SK-N-SH treated with all-trans-retinoic acid at 6 μM for 48 hours (cell line): ENCODE measurements at regions not wholly inside any gene's neighbourhood (a gene's known extent, or its start where the extent isn't known, plus 50 kb on each side); places are given as distances from the start of the nearest gene placed in this dataset.
A peak's percentile ranks its signal among the peaks of the same experiment; 100 is the strongest.

Experiments used
- ATAC-seq: fragments of 200-7000 bp; cut with Tn5 transposase; 3 replicates; pipeline ENCODE4 v1.9.1; 2020; ENCODE audit warnings: mild to moderate bottlenecking, moderate library complexity
- ARNTL ChIP-seq: fragments of 450-650 bp; formaldehyde crosslinking; IDR thresholded peaks from 2 replicates; pipeline ENCODE4 v1.5.0; 2020; ENCODE audit warnings: low read depth, mild to moderate bottlenecking, moderate library complexity, borderline replicate concordance
- BACH2 ChIP-seq: fragments of 250-450 bp; sonication (Bioruptor Pico); IDR thresholded peaks from 2 replicates; pipeline ENCODE4 v1.9.0; 2021; ENCODE audit warnings: mild to moderate bottlenecking, borderline replicate concordance
- CSDC2 ChIP-seq: fragments of 250-450 bp; sonication (Bioruptor Pico); IDR thresholded peaks from 2 replicates; pipeline ENCODE4 v1.5.0; 2020; ENCODE audit warnings: mild to moderate bottlenecking, moderate library complexity
- ESRRG ChIP-seq: fragments of 250-450 bp; sonication (Bioruptor Pico); IDR thresholded peaks from 2 replicates; pipeline ENCODE4 v1.6.1; 2021; ENCODE audit warnings: mild to moderate bottlenecking
- GLIS3 ChIP-seq: fragments of 250-450 bp; sonication (Bioruptor Pico); IDR thresholded peaks from 2 replicates; pipeline ENCODE4 v1.5.0; 2020; ENCODE audit warnings: mild to moderate bottlenecking, moderate library complexity
- ISL1 ChIP-seq: fragments of 250-450 bp; sonication (Bioruptor Pico); IDR thresholded peaks from 2 replicates; pipeline ENCODE4 v2.1.2; 2022; ENCODE audit warnings: mild to moderate bottlenecking, moderate library complexity
- OSR1 ChIP-seq: fragments of 250-450 bp; sonication (Bioruptor Pico); IDR thresholded peaks from 2 replicates; pipeline ENCODE4 v1.8.0; 2022; ENCODE audit warnings: moderate library complexity, mild to moderate bottlenecking, inconsistent platforms
- PPARA ChIP-seq: fragments of 250-450 bp; sonication (Bioruptor Pico); IDR thresholded peaks from 2 replicates; pipeline ENCODE4 v1.5.0; 2020; ENCODE audit warnings: mild to moderate bottlenecking, borderline replicate concordance
- RARB ChIP-seq: fragments of 250-450 bp; sonication (Bioruptor Pico); IDR thresholded peaks from 2 replicates; pipeline ENCODE4 v1.8.0; 2021; ENCODE audit warnings: mild to moderate bottlenecking, moderate library complexity
- SNAI2 ChIP-seq: fragments of 250-450 bp; sonication (Bioruptor Pico); IDR thresholded peaks from 2 replicates; pipeline ENCODE4 v1.5.0; 2020; ENCODE audit warnings: mild to moderate bottlenecking, moderate library complexity
- TCF4 ChIP-seq: fragments of 250-450 bp; sonication (Bioruptor Pico); IDR thresholded peaks from 2 replicates; pipeline ENCODE4 v1.8.0; 2021; ENCODE audit warnings: mild to moderate bottlenecking, moderate library complexity, borderline replicate concordance
- TOX ChIP-seq: fragments of 250-450 bp; sonication (Bioruptor Pico); IDR thresholded peaks from 2 replicates; pipeline ENCODE4 v1.8.0; 2021; ENCODE audit warnings: mild to moderate bottlenecking, moderate library complexity, borderline replicate concordance
- ZFP3 ChIP-seq: fragments of 250-450 bp; sonication (Bioruptor Pico); IDR thresholded peaks from 2 replicates; pipeline ENCODE4 v1.5.0; 2020; ENCODE audit warnings: mild to moderate bottlenecking, moderate library complexity
- ZNF565 ChIP-seq: fragments of 450-650 bp; formaldehyde crosslinking; conservative IDR thresholded peaks from 2 replicates; pipeline ENCODE4 v1.5.0; 2020; ENCODE audit warnings: low read depth, mild to moderate bottlenecking, moderate library complexity
- TF ChIP-seq, protein P1 (sequence below): fragments of 250-450 bp; sonication (Bioruptor Pico); IDR thresholded peaks from 2 replicates; pipeline ENCODE4 v1.5.1; 2020; ENCODE audit warnings: low read depth, mild to moderate bottlenecking, moderate library complexity
- TF ChIP-seq, protein P2 (sequence below): fragments of 250-450 bp; sonication (Bioruptor Pico); IDR thresholded peaks from 2 replicates; pipeline ENCODE4 v1.5.0; 2020; ENCODE audit warnings: mild to moderate bottlenecking, moderate library complexity
- TF ChIP-seq, protein P3 (sequence below): fragments of 250-450 bp; sonication (Bioruptor Pico); IDR thresholded peaks from 2 replicates; pipeline ENCODE4 v1.5.1; 2021; ENCODE audit warnings: mild to moderate bottlenecking, moderate library complexity
- TF ChIP-seq, protein P4 (sequence below): fragments of 250-450 bp; sonication (Bioruptor Pico); IDR thresholded peaks from 2 replicates; pipeline ENCODE4 v1.8.0; 2021; ENCODE audit warnings: low read depth, mild to moderate bottlenecking, moderate library complexity, borderline replicate concordance
- TF ChIP-seq, protein P5 (sequence below): fragments of 250-450 bp; sonication (Bioruptor Pico); IDR thresholded peaks from 2 replicates; pipeline ENCODE4 v1.8.0; 2020; ENCODE audit warnings: mild to moderate bottlenecking, moderate library complexity, borderline replicate concordance

DNA sequence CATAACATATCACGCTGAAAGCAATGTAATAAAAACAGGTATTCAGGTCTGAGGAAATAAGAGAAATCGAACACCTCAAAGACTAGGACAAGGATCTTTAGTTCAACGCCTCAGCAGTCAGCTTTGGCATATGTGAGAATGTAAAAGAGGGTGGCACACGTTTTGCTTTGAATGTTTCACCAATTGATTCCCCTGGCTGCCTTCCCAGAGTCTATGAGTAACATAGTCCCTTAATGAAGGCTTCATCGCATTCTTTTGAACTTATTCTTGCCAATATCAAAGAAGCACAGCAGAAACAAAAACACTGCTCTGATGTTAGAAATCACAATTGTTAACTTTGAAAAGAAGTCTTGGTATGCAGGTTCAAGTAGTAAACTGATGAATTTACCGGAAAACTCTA lies 764.8 kb downstream of the ADGRL2 start:
- TF ChIP-seq ZNF565 (CRISPR knock-in tag) (no peak), ZFP3 (CRISPR knock-in tag) (no peak), ESRRG (no peak), GLIS3 (CRISPR knock-in tag) (no peak), ARNTL (CRISPR knock-in tag) (no peak), PPARA (no peak), CSDC2 (CRISPR knock-in tag) (no peak), SNAI2 (no peak), BACH2 (CRISPR knock-in tag) (no peak), OSR1 (CRISPR knock-in tag) (no peak), TOX (no peak), RARB (CRISPR knock-in tag) (no peak), ISL1 (CRISPR knock-in tag) (no peak), TCF4 (no peak)
- TF ChIP-seq, protein P1, sequence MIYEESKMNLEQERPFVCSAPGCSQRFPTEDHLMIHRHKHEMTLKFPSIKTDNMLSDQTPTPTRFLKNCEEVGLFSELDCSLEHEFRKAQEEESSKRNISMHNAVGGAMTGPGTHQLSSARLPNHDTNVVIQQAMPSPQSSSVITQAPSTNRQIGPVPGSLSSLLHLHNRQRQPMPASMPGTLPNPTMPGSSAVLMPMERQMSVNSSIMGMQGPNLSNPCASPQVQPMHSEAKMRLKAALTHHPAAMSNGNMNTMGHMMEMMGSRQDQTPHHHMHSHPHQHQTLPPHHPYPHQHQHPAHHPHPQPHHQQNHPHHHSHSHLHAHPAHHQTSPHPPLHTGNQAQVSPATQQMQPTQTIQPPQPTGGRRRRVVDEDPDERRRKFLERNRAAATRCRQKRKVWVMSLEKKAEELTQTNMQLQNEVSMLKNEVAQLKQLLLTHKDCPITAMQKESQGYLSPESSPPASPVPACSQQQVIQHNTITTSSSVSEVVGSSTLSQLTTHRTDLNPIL (CRISPR knock-in tag), result no peak
- TF ChIP-seq, protein P2, sequence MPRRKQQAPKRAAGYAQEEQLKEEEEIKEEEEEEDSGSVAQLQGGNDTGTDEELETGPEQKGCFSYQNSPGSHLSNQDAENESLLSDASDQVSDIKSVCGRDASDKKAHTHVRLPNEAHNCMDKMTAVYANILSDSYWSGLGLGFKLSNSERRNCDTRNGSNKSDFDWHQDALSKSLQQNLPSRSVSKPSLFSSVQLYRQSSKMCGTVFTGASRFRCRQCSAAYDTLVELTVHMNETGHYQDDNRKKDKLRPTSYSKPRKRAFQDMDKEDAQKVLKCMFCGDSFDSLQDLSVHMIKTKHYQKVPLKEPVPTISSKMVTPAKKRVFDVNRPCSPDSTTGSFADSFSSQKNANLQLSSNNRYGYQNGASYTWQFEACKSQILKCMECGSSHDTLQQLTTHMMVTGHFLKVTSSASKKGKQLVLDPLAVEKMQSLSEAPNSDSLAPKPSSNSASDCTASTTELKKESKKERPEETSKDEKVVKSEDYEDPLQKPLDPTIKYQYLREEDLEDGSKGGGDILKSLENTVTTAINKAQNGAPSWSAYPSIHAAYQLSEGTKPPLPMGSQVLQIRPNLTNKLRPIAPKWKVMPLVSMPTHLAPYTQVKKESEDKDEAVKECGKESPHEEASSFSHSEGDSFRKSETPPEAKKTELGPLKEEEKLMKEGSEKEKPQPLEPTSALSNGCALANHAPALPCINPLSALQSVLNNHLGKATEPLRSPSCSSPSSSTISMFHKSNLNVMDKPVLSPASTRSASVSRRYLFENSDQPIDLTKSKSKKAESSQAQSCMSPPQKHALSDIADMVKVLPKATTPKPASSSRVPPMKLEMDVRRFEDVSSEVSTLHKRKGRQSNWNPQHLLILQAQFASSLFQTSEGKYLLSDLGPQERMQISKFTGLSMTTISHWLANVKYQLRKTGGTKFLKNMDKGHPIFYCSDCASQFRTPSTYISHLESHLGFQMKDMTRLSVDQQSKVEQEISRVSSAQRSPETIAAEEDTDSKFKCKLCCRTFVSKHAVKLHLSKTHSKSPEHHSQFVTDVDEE (CRISPR knock-in tag), result no peak
- TF ChIP-seq, protein P3, sequence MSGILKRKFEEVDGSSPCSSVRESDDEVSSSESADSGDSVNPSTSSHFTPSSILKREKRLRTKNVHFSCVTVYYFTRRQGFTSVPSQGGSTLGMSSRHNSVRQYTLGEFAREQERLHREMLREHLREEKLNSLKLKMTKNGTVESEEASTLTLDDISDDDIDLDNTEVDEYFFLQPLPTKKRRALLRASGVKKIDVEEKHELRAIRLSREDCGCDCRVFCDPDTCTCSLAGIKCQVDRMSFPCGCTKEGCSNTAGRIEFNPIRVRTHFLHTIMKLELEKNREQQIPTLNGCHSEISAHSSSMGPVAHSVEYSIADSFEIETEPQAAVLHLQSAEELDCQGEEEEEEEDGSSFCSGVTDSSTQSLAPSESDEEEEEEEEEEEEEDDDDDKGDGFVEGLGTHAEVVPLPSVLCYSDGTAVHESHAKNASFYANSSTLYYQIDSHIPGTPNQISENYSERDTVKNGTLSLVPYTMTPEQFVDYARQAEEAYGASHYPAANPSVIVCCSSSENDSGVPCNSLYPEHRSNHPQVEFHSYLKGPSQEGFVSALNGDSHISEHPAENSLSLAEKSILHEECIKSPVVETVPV, result no peak
- TF ChIP-seq, protein P4, sequence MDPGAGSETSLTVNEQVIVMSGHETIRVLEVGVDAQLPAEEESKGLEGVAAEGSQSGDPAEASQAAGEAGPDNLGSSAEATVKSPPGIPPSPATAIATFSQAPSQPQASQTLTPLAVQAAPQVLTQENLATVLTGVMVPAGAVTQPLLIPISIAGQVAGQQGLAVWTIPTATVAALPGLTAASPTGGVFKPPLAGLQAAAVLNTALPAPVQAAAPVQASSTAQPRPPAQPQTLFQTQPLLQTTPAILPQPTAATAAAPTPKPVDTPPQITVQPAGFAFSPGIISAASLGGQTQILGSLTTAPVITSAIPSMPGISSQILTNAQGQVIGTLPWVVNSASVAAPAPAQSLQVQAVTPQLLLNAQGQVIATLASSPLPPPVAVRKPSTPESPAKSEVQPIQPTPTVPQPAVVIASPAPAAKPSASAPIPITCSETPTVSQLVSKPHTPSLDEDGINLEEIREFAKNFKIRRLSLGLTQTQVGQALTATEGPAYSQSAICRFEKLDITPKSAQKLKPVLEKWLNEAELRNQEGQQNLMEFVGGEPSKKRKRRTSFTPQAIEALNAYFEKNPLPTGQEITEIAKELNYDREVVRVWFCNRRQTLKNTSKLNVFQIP (CRISPR knock-in tag), result no peak
- TF ChIP-seq, protein P5, sequence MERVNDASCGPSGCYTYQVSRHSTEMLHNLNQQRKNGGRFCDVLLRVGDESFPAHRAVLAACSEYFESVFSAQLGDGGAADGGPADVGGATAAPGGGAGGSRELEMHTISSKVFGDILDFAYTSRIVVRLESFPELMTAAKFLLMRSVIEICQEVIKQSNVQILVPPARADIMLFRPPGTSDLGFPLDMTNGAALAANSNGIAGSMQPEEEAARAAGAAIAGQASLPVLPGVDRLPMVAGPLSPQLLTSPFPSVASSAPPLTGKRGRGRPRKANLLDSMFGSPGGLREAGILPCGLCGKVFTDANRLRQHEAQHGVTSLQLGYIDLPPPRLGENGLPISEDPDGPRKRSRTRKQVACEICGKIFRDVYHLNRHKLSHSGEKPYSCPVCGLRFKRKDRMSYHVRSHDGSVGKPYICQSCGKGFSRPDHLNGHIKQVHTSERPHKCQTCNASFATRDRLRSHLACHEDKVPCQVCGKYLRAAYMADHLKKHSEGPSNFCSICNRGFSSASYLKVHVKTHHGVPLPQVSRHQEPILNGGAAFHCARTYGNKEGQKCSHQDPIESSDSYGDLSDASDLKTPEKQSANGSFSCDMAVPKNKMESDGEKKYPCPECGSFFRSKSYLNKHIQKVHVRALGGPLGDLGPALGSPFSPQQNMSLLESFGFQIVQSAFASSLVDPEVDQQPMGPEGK (CRISPR knock-in tag), result no peak
- ATAC-seq, result peak; percentile 79

DNA sequence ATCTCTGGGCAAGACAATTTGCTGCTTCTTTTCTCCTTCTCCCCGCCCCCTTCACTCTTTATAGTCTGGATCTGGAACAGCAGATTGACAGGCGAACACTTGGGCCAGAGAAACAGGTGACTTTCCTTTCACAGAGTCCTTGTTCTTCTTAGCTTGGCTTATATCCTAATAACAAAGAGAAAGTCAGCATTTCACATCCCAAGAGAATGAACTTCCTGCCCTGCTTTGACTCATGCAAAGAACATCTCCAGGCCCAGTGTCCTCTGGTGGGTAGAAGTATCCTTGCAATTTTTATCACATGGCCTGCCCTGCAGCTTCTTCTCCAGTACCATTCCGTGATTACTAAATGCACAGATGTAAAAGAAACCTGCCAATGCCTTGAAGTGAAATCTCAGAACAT lies 764.4 kb downstream of the ADGRL2 start:
- ATAC-seq, result peak; percentile 100
- TF ChIP-seq ISL1 (CRISPR knock-in tag) (peak; percentile 2; the same call in 1 of the 2 replicates), ARNTL (CRISPR knock-in tag) (no peak)

DNA sequence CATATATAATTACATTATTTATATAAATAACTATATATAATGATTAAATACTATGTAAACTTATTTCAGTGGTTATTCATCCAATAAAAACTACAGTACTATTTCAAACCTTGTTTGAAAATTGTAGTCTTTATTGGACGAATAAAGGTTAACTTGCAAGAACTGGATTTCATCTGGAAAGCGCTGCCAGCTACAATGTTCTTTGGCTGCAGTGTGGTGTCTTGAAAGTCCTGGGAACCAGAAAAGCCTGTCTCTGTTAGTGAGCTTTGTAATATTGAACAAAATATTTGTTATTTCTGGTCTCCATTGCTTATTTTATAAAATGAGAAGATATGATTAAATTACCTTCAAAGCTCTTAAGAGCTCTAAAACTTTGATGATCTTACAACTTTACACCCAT lies 763.6 kb downstream of the ADGRL2 start:
- no peak for TF ChIP-seq PPARA
- TF ChIP-seq, protein P2 (CRISPR knock-in tag), result no peak
- TF ChIP-seq, protein P4 (CRISPR knock-in tag), result no peak
- TF ChIP-seq, protein P3, result no peak
- no peak for TF ChIP-seq GLIS3 (CRISPR knock-in tag)
- TF ChIP-seq BACH2 (CRISPR knock-in tag), result no peak
- no peak for TF ChIP-seq TOX
- TF ChIP-seq OSR1 (CRISPR knock-in tag), result no peak
- ATAC-seq, result no peak
